ENCODE measurements at regions not wholly inside any gene's neighbourhood (a gene's known extent, or its start where the extent isn't known, plus 50 kb on each side); places are given as distances from the start of the nearest gene placed in this dataset.

GRCh38 chr3:98984024-98984423 lies 82.5 kb upstream of the DCBLD2 start:
- Mint-ChIP-seq H3K4me3 (ENCODE audit: unreplicated experiment) (no peak overlapping the region), H3K27ac (ENCODE audit: unreplicated experiment) (no peak overlapping the region), H3K4me1 (ENCODE audit: unreplicated experiment) (peaks cover 26% of the 10 kb centered on the region)

GRCh38 chr3:98982351-98982750 lies 80.9 kb upstream of the DCBLD2 start:
- Mint-ChIP-seq H3K4me3 (ENCODE audit: unreplicated experiment) (no peak overlapping the region), H3K9me3 (ENCODE audit: unreplicated experiment) (no peaks in the 10 kb centered on the region), H3K4me1 (ENCODE audit: unreplicated experiment) (peaks cover 26% of the 10 kb centered on the region), H3K36me3 (ENCODE audit: low read depth, unreplicated experiment) (no peaks in the 10 kb centered on the region), H3K27me3 (ENCODE audit: unreplicated experiment) (peaks cover 2% of the 10 kb centered on the region), H3K27ac (ENCODE audit: unreplicated experiment) (no peak overlapping the region)
- no peak for TF ChIP-seq CTCF (IDR thresholded peaks at IDR 0.05; ENCODE audit: unreplicated experiment)
- no peak for DNase-seq (ENCODE audit: low spot score)

More at GRCh38 chr3:98984024-98984423, 82.5 kb upstream of the DCBLD2 start:
- no peak for TF ChIP-seq CTCF (IDR thresholded peaks at IDR 0.05; ENCODE audit: unreplicated experiment)
- no peak for DNase-seq (ENCODE audit: low spot score)
- H3K9me3 Mint-ChIP-seq (ENCODE audit: unreplicated experiment): no peaks in the 10 kb centered on the region
- peaks cover 3% of the 10 kb centered on the region for H3K27me3 Mint-ChIP-seq (ENCODE audit: unreplicated experiment)
- H3K36me3 Mint-ChIP-seq (ENCODE audit: low read depth, unreplicated experiment): no peaks in the 10 kb centered on the region

- H3K4me1 Mint-ChIP-seq (ENCODE audit: unreplicated experiment): peaks cover 26% of the 10 kb centered on the region
- peaks cover 2% of the 10 kb centered on the region for H3K27me3 Mint-ChIP-seq (ENCODE audit: unreplicated experiment)
- no peaks in the 10 kb centered on the region for H3K36me3 Mint-ChIP-seq (ENCODE audit: low read depth, unreplicated experiment)
- DNase-seq (ENCODE audit: low spot score): no peak
- no peak overlapping the region for H3K27ac Mint-ChIP-seq (ENCODE audit: unreplicated experiment)
- H3K9me3 Mint-ChIP-seq (ENCODE audit: unreplicated experiment): no peaks in the 10 kb centered on the region
- TF ChIP-seq CTCF (IDR thresholded peaks at IDR 0.05; ENCODE audit: unreplicated experiment): no peak
- no peak overlapping the region for H3K4me3 Mint-ChIP-seq (ENCODE audit: unreplicated experiment)
These were observed 79.6 kb upstream of the DCBLD2 start for GRCh38 chr3:98980915-98981596.

- H3K36me3 Mint-ChIP-seq (ENCODE audit: low read depth, unreplicated experiment): no peaks in the 10 kb centered on the region
- TF ChIP-seq CTCF (IDR thresholded peaks at IDR 0.05; ENCODE audit: unreplicated experiment): no peak
- no peaks in the 10 kb centered on the region for H3K9me3 Mint-ChIP-seq (ENCODE audit: unreplicated experiment)
- no peak for DNase-seq (ENCODE audit: low spot score)
- peaks cover 16% of the 10 kb centered on the region for H3K4me1 Mint-ChIP-seq (ENCODE audit: unreplicated experiment)
- no peak overlapping the region for H3K4me3 Mint-ChIP-seq (ENCODE audit: unreplicated experiment)
- H3K27me3 Mint-ChIP-seq (ENCODE audit: unreplicated experiment): peaks cover 2% of the 10 kb centered on the region
- H3K27ac Mint-ChIP-seq (ENCODE audit: unreplicated experiment): no peak overlapping the region
These were observed 77.8 kb upstream of the DCBLD2 start for GRCh38 chr3:98979296-98979695.

DNA sequence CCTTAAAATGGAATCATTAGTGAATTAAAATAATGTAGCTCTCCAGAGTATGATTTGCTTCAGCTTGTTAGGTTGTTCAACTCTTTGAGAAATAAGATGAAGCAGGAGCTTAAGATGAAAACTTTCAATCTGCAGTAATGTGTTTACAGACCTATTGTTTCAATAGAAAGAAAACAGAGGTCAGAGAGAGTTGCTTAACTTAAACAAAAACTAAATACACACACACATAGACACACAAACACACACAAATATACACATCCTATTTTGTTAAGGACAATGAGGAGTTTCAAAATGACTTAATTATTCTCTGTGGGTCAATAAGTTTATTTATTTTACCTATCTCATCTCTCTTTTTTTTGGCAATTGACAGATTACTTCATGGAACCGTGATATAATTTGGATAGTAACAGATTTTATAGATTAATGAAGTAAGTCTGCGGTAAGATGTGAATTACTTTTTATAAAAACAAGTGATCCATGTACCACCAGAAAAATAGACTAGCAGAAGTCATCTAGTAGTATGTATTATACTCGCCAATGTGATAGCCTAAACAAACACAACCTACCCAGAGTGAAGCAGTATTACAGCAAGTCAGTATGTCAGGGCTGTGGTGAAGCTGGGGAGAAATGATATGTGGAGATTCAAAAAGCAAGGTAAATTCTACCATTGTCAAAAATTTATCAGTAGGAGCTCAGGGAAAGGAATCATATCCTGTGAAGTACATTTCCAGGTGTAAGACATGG lies 76.7 kb upstream of the DCBLD2 start:
- H3K27me3 Mint-ChIP-seq (ENCODE audit: unreplicated experiment): peaks cover 2% of the 10 kb centered on the region
- H3K9me3 Mint-ChIP-seq (ENCODE audit: unreplicated experiment): no peaks in the 10 kb centered on the region
- peaks cover 16% of the 10 kb centered on the region for H3K4me1 Mint-ChIP-seq (ENCODE audit: unreplicated experiment)
- no peaks in the 10 kb centered on the region for H3K36me3 Mint-ChIP-seq (ENCODE audit: low read depth, unreplicated experiment)
- DNase-seq (ENCODE audit: low spot score): no peak
- H3K4me3 Mint-ChIP-seq (ENCODE audit: unreplicated experiment): no peak overlapping the region
- H3K27ac Mint-ChIP-seq (ENCODE audit: unreplicated experiment): no peak overlapping the region
- TF ChIP-seq CTCF (IDR thresholded peaks at IDR 0.05; ENCODE audit: unreplicated experiment): no peak

Data from endothelial cell (in vitro differentiated cells).